Gastrocnemius medialis (tissue), 4 donors: ENCODE measurements at regions not wholly inside any gene's neighbourhood (a gene's known extent, or its start where the extent isn't known, plus 50 kb on each side); places are given as distances from the start of the nearest gene placed in this dataset.

Experiments used
- ATAC-seq, 2 donors: fragments of 150-250 bp; one replicate each; pipeline ENCODE4 v1.9.1; 2016
- DNase-seq, 2 donors: peaks; one replicate each; pipeline ENCODE4 v3.0.0-alpha.2; 2019
- H3K27ac ChIP-seq, 4 donors: fragments of 200-600 bp; sonication (generic); 1 replicate in 1 of 4; 2 replicates in 3 of 4; pipeline ENCODE4 v1.5.1; 2016 to 2018; ENCODE audit warnings: mild to moderate bottlenecking in 2 of 4, moderate library complexity in 1 of 4
- H3K27me3 ChIP-seq, 3 donors: fragments of 200-600 bp; sonication (generic) in 2 of 3; 1 replicate in 1 of 3; 2 replicates in 2 of 3; pipeline versions ENCODE4 v1.5.1 to v1.6.0; 2016 to 2019; ENCODE audit warnings: mild to moderate bottlenecking in 1 of 3, moderate library complexity in 1 of 3
- H3K36me3 ChIP-seq, 2 donors: fragments of 200-600 bp; sonication (generic) in 1 of 2; one replicate each; pipeline ENCODE4 v1.5.1; 2017 to 2018
- H3K4me1 ChIP-seq, 2 donors: fragments of 200-600 bp; sonication (generic) in 1 of 2; one replicate each; pipeline ENCODE4 v1.5.1; 2016 to 2017; ENCODE audit warnings: mild to moderate bottlenecking in 2 of 2
- H3K4me3 ChIP-seq, 4 donors: fragments of 200-600 bp; sonication (generic) in 3 of 4; 1 replicate in 1 of 4; 2 replicates in 3 of 4; pipeline ENCODE4 v1.5.1; 2016 to 2019; ENCODE audit warnings: mild to moderate bottlenecking in 2 of 4
- H3K9me3 ChIP-seq, 3 donors: fragments of 200-600 bp; sonication (generic) in 2 of 3; 1 replicate in 1 of 3; 2 replicates in 2 of 3; pipeline ENCODE4 v1.5.1; 2016 to 2019
- POLR2A ChIP-seq, 2 donors: fragments of 450-650 bp; IDR thresholded peaks; one replicate each; pipeline ENCODE4 v1.6.1; 2017; ENCODE audit warnings: antibody characterized with exemption in 2 of 2, mild to moderate bottlenecking in 2 of 2, moderate library complexity in 2 of 2
- in situ Hi-C, 4 donors: fragments of 200-750 bp; cut with MboI; loops; one replicate each; pipeline versions ENCODE4 v1.15.0 to v1.8.0; 2017; ENCODE audit warnings: low sequenced_read_pairs in 4 of 4
- intact Hi-C: fragments of 100-400 bp; cut with DNase I; formaldehyde crosslinking; loops from one replicate; pipeline ENCODE4 v1.15.1; 2023; ENCODE audit warnings: low total_unique reads
- TF ChIP-seq, protein P1 (sequence below), 5 experiments: fragments of 450-650 bp in 3 of 5; fragments of 200-600 bp in 2 of 5; sonication (generic) in 2 of 5; IDR thresholded peaks in 4 of 5; conservative IDR thresholded peaks in 1 of 5; 1 replicate in 4 of 5; 2 replicates in 1 of 5; pipeline ENCODE4 v1.5.1; 2016 to 2019; ENCODE audit warnings: antibody characterized with exemption in 5 of 5, mild to moderate bottlenecking in 3 of 5, moderate library complexity in 3 of 5

DNA sequence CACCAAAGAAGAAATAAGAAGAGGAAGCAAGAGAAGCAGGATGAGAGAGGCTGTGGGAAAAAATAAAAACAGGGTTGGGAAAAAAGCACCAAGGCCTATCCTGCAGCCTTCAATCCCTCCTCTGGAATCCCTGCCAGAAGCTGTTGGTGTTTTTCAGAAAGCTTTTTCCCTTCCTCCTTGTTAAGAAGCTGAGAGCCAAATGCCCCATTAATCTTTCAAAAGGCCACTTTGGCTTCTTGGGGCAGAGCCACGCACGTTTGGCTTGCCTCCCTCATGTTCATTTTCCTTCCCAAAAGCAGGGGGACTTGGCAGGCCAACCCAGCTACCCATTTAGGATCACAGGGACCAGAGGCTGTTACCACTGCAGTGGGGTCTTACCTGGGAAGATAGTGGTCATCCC is 365.3 kb downstream of the NUAK1 start:
- in situ Hi-C loops: no loop called here
- Histone ChIP-seq H3K9me3 (no peaks in the 10 kb centered on the region), H3K4me1 (no peaks in the 10 kb centered on the region), H3K27ac (no peak overlapping the region), H3K36me3 (no peaks in the 10 kb centered on the region), H3K4me3 (no peak overlapping the region), H3K27me3 (no peaks in the 10 kb centered on the region)
- no peak for DNase-seq
- intact Hi-C loops: no loop called here
- no peak for ATAC-seq
- no peak for TF ChIP-seq POLR2A (IDR thresholded peaks at IDR 0.05)
- TF ChIP-seq, protein P1, sequence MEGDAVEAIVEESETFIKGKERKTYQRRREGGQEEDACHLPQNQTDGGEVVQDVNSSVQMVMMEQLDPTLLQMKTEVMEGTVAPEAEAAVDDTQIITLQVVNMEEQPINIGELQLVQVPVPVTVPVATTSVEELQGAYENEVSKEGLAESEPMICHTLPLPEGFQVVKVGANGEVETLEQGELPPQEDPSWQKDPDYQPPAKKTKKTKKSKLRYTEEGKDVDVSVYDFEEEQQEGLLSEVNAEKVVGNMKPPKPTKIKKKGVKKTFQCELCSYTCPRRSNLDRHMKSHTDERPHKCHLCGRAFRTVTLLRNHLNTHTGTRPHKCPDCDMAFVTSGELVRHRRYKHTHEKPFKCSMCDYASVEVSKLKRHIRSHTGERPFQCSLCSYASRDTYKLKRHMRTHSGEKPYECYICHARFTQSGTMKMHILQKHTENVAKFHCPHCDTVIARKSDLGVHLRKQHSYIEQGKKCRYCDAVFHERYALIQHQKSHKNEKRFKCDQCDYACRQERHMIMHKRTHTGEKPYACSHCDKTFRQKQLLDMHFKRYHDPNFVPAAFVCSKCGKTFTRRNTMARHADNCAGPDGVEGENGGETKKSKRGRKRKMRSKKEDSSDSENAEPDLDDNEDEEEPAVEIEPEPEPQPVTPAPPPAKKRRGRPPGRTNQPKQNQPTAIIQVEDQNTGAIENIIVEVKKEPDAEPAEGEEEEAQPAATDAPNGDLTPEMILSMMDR (IDR thresholded peaks at IDR 0.05 in 4 of 5, conservative IDR thresholded peaks at IDR 0.05 in 1 of 5): no peak

DNA sequence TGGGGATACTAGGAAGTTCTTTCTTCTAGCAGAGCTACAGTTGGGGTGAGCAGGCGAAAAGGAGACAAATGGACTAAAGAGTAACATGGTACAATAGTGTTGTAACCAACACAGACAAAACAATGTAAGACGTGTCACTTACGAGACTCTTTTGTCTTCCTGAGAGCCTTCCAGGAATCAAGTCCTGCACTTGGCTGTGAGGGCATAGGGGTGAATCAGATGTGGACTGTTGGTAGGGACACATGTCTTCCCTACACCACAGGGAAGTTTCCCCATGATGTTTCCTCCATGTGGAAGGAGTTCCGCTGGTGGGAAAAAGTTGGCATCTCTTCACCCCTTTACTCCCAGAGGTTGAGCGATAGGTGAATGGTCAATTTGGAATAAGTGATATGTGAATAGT is 364.7 kb downstream of the NUAK1 start:
- ATAC-seq (no peak), DNase-seq (no peak)
- Histone ChIP-seq H3K27me3 (no peaks in the 10 kb centered on the region), H3K4me1 (no peaks in the 10 kb centered on the region), H3K4me3 (no peak overlapping the region), H3K9me3 (no peaks in the 10 kb centered on the region), H3K27ac (no peak overlapping the region), H3K36me3 (no peaks in the 10 kb centered on the region)
- TF ChIP-seq, protein P1 (IDR thresholded peaks at IDR 0.05 in 4 of 5, conservative IDR thresholded peaks at IDR 0.05 in 1 of 5): no peak
- no peak for TF ChIP-seq POLR2A (IDR thresholded peaks at IDR 0.05)
- intact Hi-C loops: no loop called here
- in situ Hi-C loops: no loop called here

DNA sequence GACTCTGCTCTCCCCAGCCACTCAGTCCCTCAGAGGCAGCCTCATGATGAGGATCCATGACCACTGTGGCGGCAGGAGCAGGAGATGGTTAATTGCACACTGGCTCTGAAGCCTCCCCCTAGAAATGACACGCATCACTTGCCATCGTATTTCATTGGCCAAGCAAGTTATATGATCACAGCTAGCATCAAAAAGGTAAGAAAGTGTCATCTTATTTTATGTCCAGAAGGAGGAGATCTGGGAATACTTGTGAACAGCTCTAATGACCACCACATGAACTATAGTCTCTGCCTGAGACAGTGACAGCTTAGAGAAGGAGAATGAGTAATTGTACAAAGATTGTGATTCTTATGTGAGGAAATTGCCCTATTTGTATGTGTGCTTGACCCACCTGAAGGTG is 363.4 kb downstream of the NUAK1 start:
- Histone ChIP-seq H3K27ac (no peak overlapping the region), H3K27me3 (no peaks in the 10 kb centered on the region), H3K9me3 (no peaks in the 10 kb centered on the region), H3K4me3 (no peak overlapping the region), H3K36me3 (no peaks in the 10 kb centered on the region), H3K4me1 (no peaks in the 10 kb centered on the region)
- in situ Hi-C loops: no loop called here
- intact Hi-C loops: no loop called here
- TF ChIP-seq POLR2A (IDR thresholded peaks at IDR 0.05): no peak
- TF ChIP-seq, protein P1 (IDR thresholded peaks at IDR 0.05 in 4 of 5, conservative IDR thresholded peaks at IDR 0.05 in 1 of 5): no peak
- ATAC-seq (peak in 1 of 2 donors; percentile 52), DNase-seq (no peak)

DNA sequence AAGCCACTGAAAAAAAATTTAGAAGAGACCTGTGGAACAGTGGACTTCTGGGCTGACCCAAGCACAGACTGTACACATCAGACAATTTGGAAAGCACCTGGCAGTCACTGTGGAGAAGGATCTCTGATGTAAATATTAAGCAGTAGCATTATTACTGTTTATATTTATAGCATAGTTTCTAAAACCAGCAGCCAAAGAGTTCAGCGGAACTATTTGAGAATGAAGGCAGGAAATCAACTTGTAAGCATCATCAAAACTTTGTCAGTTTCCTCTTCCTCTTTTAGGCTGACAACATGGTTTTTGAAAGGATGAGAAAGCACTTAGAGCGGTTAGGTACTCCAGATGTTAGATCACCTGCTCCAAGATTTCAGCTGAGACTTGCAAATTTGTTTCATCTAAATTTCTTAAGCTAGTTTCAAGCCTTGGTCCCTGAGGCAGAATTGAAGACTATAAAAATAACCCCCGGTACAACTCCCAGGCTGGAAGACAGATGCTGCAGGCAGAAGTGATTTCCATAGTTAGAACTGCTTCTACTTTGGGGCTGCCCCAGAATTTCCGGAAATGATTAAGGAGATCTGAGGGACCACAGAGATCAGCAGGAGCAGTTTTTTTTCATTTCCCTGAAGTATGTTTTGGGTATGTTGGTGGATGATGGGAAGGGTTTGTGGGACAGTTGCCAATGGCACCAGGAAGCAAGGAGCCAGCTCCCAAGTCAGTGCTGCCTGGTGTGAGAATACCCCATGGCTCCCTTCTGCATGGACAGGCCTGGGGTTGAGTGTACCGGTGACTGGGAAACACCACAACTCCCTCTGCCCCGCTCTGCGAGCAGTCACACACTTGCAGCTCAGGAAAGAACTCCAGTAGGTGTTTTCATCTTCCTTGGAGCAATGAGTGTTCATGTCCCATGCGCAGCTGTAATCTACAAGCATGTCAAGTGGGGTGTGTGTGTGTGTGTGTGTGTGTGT is 354.5 kb downstream of the NUAK1 start:
- no peak overlapping the region for H3K27ac ChIP-seq
- peaks cover 0 to 3% of the 10 kb centered on the region in 2 donors for H3K4me1 ChIP-seq
- H3K4me3 ChIP-seq: no peak overlapping the region
- in situ Hi-C loops: no loop called here
- H3K9me3 ChIP-seq: no peaks in the 10 kb centered on the region
- H3K36me3 ChIP-seq: no peaks in the 10 kb centered on the region
- TF ChIP-seq, protein P1 (IDR thresholded peaks at IDR 0.05 in 4 of 5, conservative IDR thresholded peaks at IDR 0.05 in 1 of 5): no peak
- TF ChIP-seq POLR2A (IDR thresholded peaks at IDR 0.05): no peak
- ATAC-seq: no peak
- no peaks in the 10 kb centered on the region for H3K27me3 ChIP-seq
- no peak for DNase-seq
- intact Hi-C loops: no loop called here
